K562 (cell line): ENCODE measurements at regions not wholly inside any gene's neighbourhood (a gene's known extent, or its start where the extent isn't known, plus 50 kb on each side); places are given as distances from the start of the nearest gene placed in this dataset.

Experiments
- ATAC-seq: fragments of 200-7000 bp; cut with Tn5 transposase; 3 replicates; pipeline ENCODE4 v1.9.1; 2020; ENCODE audit warnings: moderate library complexity
- BruUV-seq: library from RNA; stranded (reverse); fragments of 400-500 nt; replicated peaks from 2 replicates; lab custom pipeline; 2021; lab: Mats Ljungman, UMichigan
- CTCF ChIA-PET: fragments of 300-600 bp; formaldehyde crosslinking; extraction: SDS; loops from one replicate; lab custom pipeline; 2021; ENCODE audit warnings: low intra/inter-chr PET ratio; lab: Yijun Ruan, JAX
- POLR2A ChIA-PET: fragments of 300-600, 350-650 bp; sonication (Branson Sonifier 250); formaldehyde crosslinking; extraction: SDS; loops from one replicate; lab custom pipeline; 2021; ENCODE audit warnings: antibody characterized with exemption, inconsistent platforms; lab: Yijun Ruan, JAX
- DNase-seq, 4 experiments: peaks; one replicate each; pipeline versions ENCODE4 v3.0.0 to v3.0.0-alpha.2; 2011 to 2018; ENCODE audit warnings: low spot score in 3 of 4, mixed read lengths in 3 of 4; ENCODE audit errors: extremely low read depth in 1 of 4
- FAIRE-seq: peaks from 2 replicates; lab custom pipeline; 2011; peaks lifted over from hg19 to GRCh38; lab: Jason Lieb, UNC
- H2AFZ ChIP-seq: 2 replicates; pipeline ENCODE4 v1.6.0; 2011; ENCODE audit warnings: low read depth, low read length, control low read depth, inconsistent platforms
- H3K27ac ChIP-seq: fragments of 200-600 bp; 3 replicates; pipeline ENCODE4 v1.8.0; 2011; ENCODE audit warnings: low read depth, mild to moderate bottlenecking, control low read depth, inconsistent platforms, low read length, moderate library complexity, mixed read lengths; ENCODE audit errors: extremely low read depth
- H3K27me3 ChIP-seq, 2 experiments: fragments of 300-600 bp in 1 of 2; 2 replicates in 1 of 2; 3 replicates in 1 of 2; pipeline versions ENCODE4 v1.6.0 to v1.8.0; 2011; ENCODE audit warnings: inconsistent platforms in 2 of 2, low read length in 2 of 2, mild to moderate bottlenecking in 1 of 2, mixed read lengths in 1 of 2, moderate library complexity in 1 of 2; ENCODE audit not compliant: control insufficient read depth in 2 of 2, insufficient read depth in 2 of 2
- H3K36me3 ChIP-seq: fragments of 300-600 bp; 3 replicates; pipeline ENCODE4 v1.8.0; 2011; ENCODE audit warnings: mild to moderate bottlenecking, low read length, inconsistent platforms; ENCODE audit not compliant: control insufficient read depth, insufficient read depth
- H3K4me1 ChIP-seq, 2 experiments: fragments of 200-600 bp in 1 of 2; replicated peaks in 1 of 2; 2 replicates in 1 of 2; 3 replicates in 1 of 2; pipeline versions ENCODE4 v1.5.1 to v1.8.0; 2011; ENCODE audit warnings: inconsistent platforms in 2 of 2, low read length in 2 of 2, mild to moderate bottlenecking in 1 of 2, mixed read lengths in 1 of 2, moderate library complexity in 1 of 2; ENCODE audit not compliant: control insufficient read depth in 2 of 2, insufficient read depth in 2 of 2
- H3K4me2 ChIP-seq: 2 replicates; pipeline ENCODE4 v1.6.1; 2011; ENCODE audit warnings: low read length, control low read depth, inconsistent platforms, mixed read lengths; ENCODE audit not compliant: insufficient read depth
- H3K4me3 ChIP-seq: fragments of 200-600 bp; sonication (generic), shearing (Covaris generic); 2 replicates; pipeline ENCODE4 v1.5.1; 2016; ENCODE audit warnings: control low read depth, inconsistent platforms
- H3K79me2 ChIP-seq: fragments of 200-600 bp; 3 replicates; pipeline ENCODE4 v1.8.0; 2011; ENCODE audit warnings: low read length, inconsistent platforms; ENCODE audit not compliant: control insufficient read depth, insufficient read depth
- H3K9ac ChIP-seq, 2 experiments: 2 replicates each; pipeline versions ENCODE4 v1.6.0 to v1.6.1; 2011; ENCODE audit warnings: low read depth in 2 of 2, low read length in 2 of 2, control low read depth in 1 of 2, inconsistent platforms in 1 of 2, mild to moderate bottlenecking in 1 of 2, mixed read lengths in 1 of 2; ENCODE audit not compliant: insufficient read depth in 1 of 2
- H3K9me1 ChIP-seq: one replicate; pipeline ENCODE4 v1.6.0; 2011; ENCODE audit warnings: inconsistent platforms, mild to moderate bottlenecking, low read length, moderate library complexity; ENCODE audit not compliant: control insufficient read depth, insufficient read depth
- H3K9me3 ChIP-seq: replicated peaks from 2 replicates; pipeline ENCODE4 v1.5.1; 2011; ENCODE audit warnings: low read depth, low read length, inconsistent platforms; ENCODE audit not compliant: control insufficient read depth, insufficient read depth
- H4K20me1 ChIP-seq: replicated peaks from 2 replicates; pipeline ENCODE4 v1.6.1; 2011; ENCODE audit warnings: low read length, inconsistent platforms, mixed read lengths; ENCODE audit not compliant: control insufficient read depth, insufficient read depth
- KDM1A ChIP-seq, 2 experiments: fragments of 450-650 bp; IDR thresholded peaks; 2 replicates each; pipeline ENCODE4 v1.6.1; 2016; ENCODE audit warnings: mild to moderate bottlenecking in 2 of 2
- TBL1XR1 ChIP-seq, 2 experiments: IDR thresholded peaks; 2 replicates each; pipeline ENCODE4 v1.6.1; 2012; ENCODE audit warnings: improper control_type of control experiment in 2 of 2, low read length in 2 of 2, mild to moderate bottlenecking in 1 of 2
- TEAD2 ChIP-seq: fragments of 450-650 bp; IDR thresholded peaks from 2 replicates; pipeline ENCODE4 v1.6.1; 2016; ENCODE audit warnings: missing genetic modification characterization, control low read depth, missing compliant biosample characterization
- WGBS: fragments of 100-300 bp; shearing (Covaris generic); methylation state at CpG from one replicate; pipeline ENCODE4 v1.1.6; 2016; ENCODE audit warnings: low coverage, mixed read lengths; ENCODE audit not compliant: insufficient coverage; ENCODE audit errors: missing lambda C conversion rate; 5-methylcytosine and 5-hydroxymethylcytosine counted together
- in situ Hi-C: fragments of 300-500 bp; cut with MboI; formaldehyde crosslinking; loops from 4 replicates; pipeline ENCODE4 v1.15.0; 2018; ENCODE audit warnings: inconsistent platforms, mixed read lengths
- intact Hi-C: fragments of 100-400 bp; cut with micrococcal nuclease; formaldehyde crosslinking; loops from 2 replicates; pipeline ENCODE4 v1.14.2; 2022
- TF ChIP-seq, protein P1 (sequence below), 2 experiments: fragments of 250-450 bp in 1 of 2; fragments of 450-650 bp in 1 of 2; sonication (Bioruptor Pico) in 1 of 2; IDR thresholded peaks; 2 replicates each; pipeline versions ENCODE4 v1.6.1 to v1.8.0; 2016 to 2021; ENCODE audit warnings: mild to moderate bottlenecking in 2 of 2, moderate library complexity in 2 of 2, missing compliant biosample characterization in 1 of 2, missing genetic modification characterization in 1 of 2
- TF ChIP-seq, protein P2 (sequence below): fragments of 450-650 bp; formaldehyde crosslinking; IDR thresholded peaks from 2 replicates; pipeline ENCODE4 v1.4.0; 2022; ENCODE audit warnings: missing genetic modification characterization
- TF ChIP-seq, protein P3 (sequence below): fragments of 250-450 bp; sonication (Bioruptor Pico); IDR thresholded peaks from 2 replicates; pipeline ENCODE4 v1.4.0; 2020

DNA sequence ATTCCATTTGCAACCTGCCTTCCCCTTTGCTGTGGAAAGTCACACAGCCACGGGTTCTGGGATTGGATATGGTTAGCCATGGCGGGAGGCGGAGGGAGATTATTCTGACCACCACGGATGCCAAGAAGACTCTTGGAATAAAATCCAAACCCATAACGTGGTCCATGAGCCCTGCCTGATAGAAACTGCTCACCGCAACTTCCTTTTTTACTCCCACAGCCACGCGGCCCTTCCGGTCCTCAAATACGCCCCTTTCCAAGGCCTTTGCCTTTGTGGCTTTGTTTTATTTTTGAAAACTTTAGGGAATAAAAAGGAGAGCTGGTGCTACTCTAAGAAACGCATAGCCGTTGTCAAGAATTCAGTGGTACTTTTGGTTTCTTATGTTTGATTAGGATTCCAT lies 602.5 kb upstream of the CDH4 start (continued):
- TF ChIP-seq, protein P1, sequence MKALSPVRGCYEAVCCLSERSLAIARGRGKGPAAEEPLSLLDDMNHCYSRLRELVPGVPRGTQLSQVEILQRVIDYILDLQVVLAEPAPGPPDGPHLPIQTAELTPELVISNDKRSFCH (CRISPR knock-in tag; IDR thresholded peaks at IDR 0.05), result no peak
- TF ChIP-seq, protein P1 (tag; IDR thresholded peaks at IDR 0.05), result no peak

DNA sequence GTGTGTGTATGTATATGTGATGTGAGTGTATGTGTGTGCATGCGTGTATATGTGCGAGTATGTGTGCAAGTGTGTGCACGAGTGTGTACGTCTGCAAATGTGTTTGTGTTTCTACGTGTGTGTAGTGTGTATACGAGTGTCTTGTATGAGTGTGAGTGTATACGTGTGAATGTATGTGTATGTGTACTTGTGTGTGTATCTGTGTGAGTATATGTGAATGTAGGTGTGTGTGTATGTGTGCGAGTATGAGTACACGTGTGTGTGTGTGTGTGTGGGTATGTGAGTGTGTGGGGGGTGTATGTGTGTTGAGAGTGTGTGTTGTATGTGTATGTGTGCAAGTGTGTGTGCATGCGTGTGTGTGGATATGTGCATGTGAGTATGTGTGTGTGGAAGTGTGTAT lies 602.0 kb upstream of the CDH4 start:
- Histone ChIP-seq H3K4me2 (no peak overlapping the region), H3K9me1 (no peaks in the 10 kb centered on the region), H3K27ac (no peak overlapping the region), H3K79me2 (no peaks in the 10 kb centered on the region), H3K4me3 (no peak overlapping the region), H2AFZ (no peak overlapping the region), H3K9ac (no peak overlapping the region), H3K36me3 (no peaks in the 10 kb centered on the region), H3K9me3 (no peaks in the 10 kb centered on the region; the same call in 1 of the 2 replicates), H4K20me1 (no peaks in the 10 kb centered on the region), H3K27me3 (no peaks in the 10 kb centered on the region), H3K4me1 (no peaks in the 10 kb centered on the region)
- no TSS peak for BruUV-seq
- no peak for DNase-seq
- ChIA-PET CTCF (no interaction called here), POLR2A (no interaction called here)
- in situ Hi-C loops (no loop called here), intact Hi-C loops (no loop called here)
- WGBS, result 0% methylated on average over 9 of the region's 10 CpGs
- ATAC-seq, result no peak
- FAIRE-seq, result no peak
- TF ChIP-seq KDM1A (IDR thresholded peaks at IDR 0.05) (0 out of 4 replicates have a peak, but pooled peaks of 1 of the 2 experiments have one; percentile 8), TEAD2 (tag) (no peak)

DNA sequence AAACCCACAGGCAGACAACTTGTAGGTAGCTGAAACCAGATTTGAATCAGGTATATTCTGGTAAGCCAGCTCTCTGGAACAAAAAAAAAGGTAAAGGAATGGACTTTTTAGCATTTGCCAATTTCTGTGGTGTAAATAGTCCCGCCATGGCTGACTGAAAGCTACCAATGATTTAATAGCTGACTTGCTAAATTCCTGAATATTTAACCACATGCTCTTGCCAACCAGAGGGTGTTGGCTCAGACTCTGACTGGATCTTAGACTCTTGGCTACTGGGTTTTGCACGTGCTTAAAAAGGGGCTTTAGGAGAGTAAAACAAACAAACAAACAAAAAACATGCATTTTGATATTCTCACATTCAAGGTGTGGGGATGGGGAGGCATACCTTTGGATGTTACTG lies 600.0 kb upstream of the CDH4 start:
- Histone ChIP-seq H3K9me3 (no peaks in the 10 kb centered on the region; the same call in 1 of the 2 replicates), H3K27me3 (no peaks in the 10 kb centered on the region), H3K27ac (no peak overlapping the region), H4K20me1 (no peaks in the 10 kb centered on the region), H3K36me3 (no peaks in the 10 kb centered on the region), H3K79me2 (no peaks in the 10 kb centered on the region), H3K4me3 (no peak overlapping the region), H3K9ac (no peak overlapping the region), H2AFZ (no peak overlapping the region), H3K4me1 (no peaks in the 10 kb centered on the region), H3K4me2 (no peak overlapping the region), H3K9me1 (no peaks in the 10 kb centered on the region)
- WGBS, result 0% methylated on average over 2 of the region's 2 CpGs
- no peak for DNase-seq
- no peak for FAIRE-seq
- intact Hi-C loops (no loop called here), in situ Hi-C loops (no loop called here)
- ChIA-PET CTCF (no interaction called here), POLR2A (no interaction called here)
- ATAC-seq, result no peak
- no TSS peak for BruUV-seq
- TF ChIP-seq TBL1XR1 (IDR thresholded peaks at IDR 0.05; ENCODE audit: low read length in 2 of 2), result no peak
- TF ChIP-seq, protein P2, sequence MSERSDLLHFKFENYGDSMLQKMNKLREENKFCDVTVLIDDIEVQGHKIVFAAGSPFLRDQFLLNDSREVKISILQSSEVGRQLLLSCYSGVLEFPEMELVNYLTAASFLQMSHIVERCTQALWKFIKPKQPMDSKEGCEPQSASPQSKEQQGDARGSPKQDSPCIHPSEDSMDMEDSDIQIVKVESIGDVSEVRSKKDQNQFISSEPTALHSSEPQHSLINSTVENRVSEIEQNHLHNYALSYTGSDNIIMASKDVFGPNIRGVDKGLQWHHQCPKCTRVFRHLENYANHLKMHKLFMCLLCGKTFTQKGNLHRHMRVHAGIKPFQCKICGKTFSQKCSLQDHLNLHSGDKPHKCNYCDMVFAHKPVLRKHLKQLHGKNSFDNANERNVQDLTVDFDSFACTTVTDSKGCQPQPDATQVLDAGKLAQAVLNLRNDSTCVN (CRISPR knock-in tag), result no peak
- TF ChIP-seq, protein P3, sequence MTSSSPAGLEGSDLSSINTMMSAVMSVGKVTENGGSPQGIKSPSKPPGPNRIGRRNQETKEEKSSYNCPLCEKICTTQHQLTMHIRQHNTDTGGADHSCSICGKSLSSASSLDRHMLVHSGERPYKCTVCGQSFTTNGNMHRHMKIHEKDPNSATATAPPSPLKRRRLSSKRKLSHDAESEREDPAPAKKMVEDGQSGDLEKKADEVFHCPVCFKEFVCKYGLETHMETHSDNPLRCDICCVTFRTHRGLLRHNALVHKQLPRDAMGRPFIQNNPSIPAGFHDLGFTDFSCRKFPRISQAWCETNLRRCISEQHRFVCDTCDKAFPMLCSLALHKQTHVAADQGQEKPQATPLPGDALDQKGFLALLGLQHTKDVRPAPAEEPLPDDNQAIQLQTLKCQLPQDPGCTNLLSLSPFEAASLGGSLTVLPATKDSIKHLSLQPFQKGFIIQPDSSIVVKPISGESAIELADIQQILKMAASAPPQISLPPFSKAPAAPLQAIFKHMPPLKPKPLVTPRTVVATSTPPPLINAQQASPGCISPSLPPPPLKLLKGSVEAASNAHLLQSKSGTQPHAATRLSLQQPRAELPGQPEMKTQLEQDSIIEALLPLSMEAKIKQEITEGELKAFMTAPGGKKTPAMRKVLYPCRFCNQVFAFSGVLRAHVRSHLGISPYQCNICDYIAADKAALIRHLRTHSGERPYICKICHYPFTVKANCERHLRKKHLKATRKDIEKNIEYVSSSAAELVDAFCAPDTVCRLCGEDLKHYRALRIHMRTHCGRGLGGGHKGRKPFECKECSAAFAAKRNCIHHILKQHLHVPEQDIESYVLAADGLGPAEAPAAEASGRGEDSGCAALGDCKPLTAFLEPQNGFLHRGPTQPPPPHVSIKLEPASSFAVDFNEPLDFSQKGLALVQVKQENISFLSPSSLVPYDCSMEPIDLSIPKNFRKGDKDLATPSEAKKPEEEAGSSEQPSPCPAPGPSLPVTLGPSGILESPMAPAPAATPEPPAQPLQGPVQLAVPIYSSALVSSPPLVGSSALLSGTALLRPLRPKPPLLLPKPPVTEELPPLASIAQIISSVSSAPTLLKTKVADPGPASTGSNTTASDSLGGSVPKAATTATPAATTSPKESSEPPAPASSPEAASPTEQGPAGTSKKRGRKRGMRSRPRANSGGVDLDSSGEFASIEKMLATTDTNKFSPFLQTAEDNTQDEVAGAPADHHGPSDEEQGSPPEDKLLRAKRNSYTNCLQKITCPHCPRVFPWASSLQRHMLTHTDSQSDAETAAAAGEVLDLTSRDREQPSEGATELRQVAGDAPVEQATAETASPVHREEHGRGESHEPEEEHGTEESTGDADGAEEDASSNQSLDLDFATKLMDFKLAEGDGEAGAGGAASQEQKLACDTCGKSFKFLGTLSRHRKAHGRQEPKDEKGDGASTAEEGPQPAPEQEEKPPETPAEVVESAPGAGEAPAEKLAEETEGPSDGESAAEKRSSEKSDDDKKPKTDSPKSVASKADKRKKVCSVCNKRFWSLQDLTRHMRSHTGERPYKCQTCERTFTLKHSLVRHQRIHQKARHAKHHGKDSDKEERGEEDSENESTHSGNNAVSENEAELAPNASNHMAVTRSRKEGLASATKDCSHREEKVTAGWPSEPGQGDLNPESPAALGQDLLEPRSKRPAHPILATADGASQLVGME, result no peak
